Loucy (cell line): ENCODE measurements at regions not wholly inside any gene's neighbourhood (a gene's known extent, or its start where the extent isn't known, plus 50 kb on each side); places are given as distances from the start of the nearest gene placed in this dataset.

Experiments
- CTCF ChIP-seq: fragments of 200-600 bp; sonication (generic); conservative IDR thresholded peaks from 2 replicates; pipeline ENCODE4 v1.5.1; 2014; ENCODE audit warnings: mild to moderate bottlenecking, antibody characterized with exemption, low read length
- EZH2phosphoT487 ChIP-seq: fragments of 200-600 bp; IDR thresholded peaks from 2 replicates; pipeline ENCODE4 v1.6.1; 2018; ENCODE audit warnings: antibody characterized with exemption, mild to moderate bottlenecking, moderate library complexity, borderline replicate concordance

- TF ChIP-seq EZH2phosphoT487 (no peak), CTCF (no peak)
Observed at GRCh38 chr17:14854691-14855090, 410.4 kb downstream of the PMP22 start.
